H1 (cell line): ENCODE measurements at regions not wholly inside any gene's neighbourhood (a gene's known extent, or its start where the extent isn't known, plus 50 kb on each side); places are given as distances from the start of the nearest gene placed in this dataset.

Source experiments
- ASH2L ChIP-seq: fragments of 200-600, 300-600 bp; sonication (generic); IDR thresholded peaks from one replicate; pipeline ENCODE4 v1.7.1; 2017; ENCODE audit warnings: low read length
- BACH1 ChIP-seq: IDR thresholded peaks from 2 replicates; pipeline ENCODE4 v1.6.1; 2012; ENCODE audit warnings: low read length, improper control_type of control experiment
- BRCA1 ChIP-seq: IDR thresholded peaks from 2 replicates; pipeline ENCODE4 v1.6.1; 2012; ENCODE audit warnings: low read depth, low read length, improper control_type of control experiment
- CBX5 ChIP-seq: fragments of 300-800, 300-1000 bp; sonication (generic); IDR thresholded peaks from 2 replicates; pipeline ENCODE4 v1.7.1; 2016; ENCODE audit warnings: antibody characterized with exemption, low read length, low read depth
- CREB1 ChIP-seq: IDR thresholded peaks from 2 replicates; pipeline ENCODE4 v1.6.1; 2012; ENCODE audit warnings: inconsistent platforms
- EGR1 ChIP-seq: IDR thresholded peaks from 2 replicates; pipeline ENCODE4 v1.6.1; 2011; ENCODE audit warnings: low read depth, low read length, borderline replicate concordance
- GTF2F1 ChIP-seq: IDR thresholded peaks from 2 replicates; pipeline ENCODE4 v1.6.1; 2012; ENCODE audit warnings: low read depth, low read length, improper control_type of control experiment, borderline replicate concordance
- MAX ChIP-seq: IDR thresholded peaks from 2 replicates; pipeline ENCODE4 v1.6.1; 2012; ENCODE audit warnings: inconsistent platforms
- NRF1 ChIP-seq: IDR thresholded peaks from 2 replicates; pipeline ENCODE4 v1.6.1; 2011; ENCODE audit warnings: mild to moderate bottlenecking, low read depth, low read length, improper control_type of control experiment
- RNF2 ChIP-seq: fragments of 200-900, 300-1000 bp; sonication (generic); IDR thresholded peaks from 2 replicates; pipeline ENCODE4 v1.7.1; 2016; ENCODE audit warnings: borderline replicate concordance, low read depth, mild to moderate bottlenecking, antibody characterized with exemption, low read length; ENCODE audit not compliant: poor library complexity, severe bottlenecking; ENCODE audit errors: missing control alignments
- RXRA ChIP-seq: IDR thresholded peaks from 2 replicates; pipeline ENCODE4 v1.6.1; 2011; ENCODE audit warnings: low read depth, mild to moderate bottlenecking, low read length, moderate library complexity; ENCODE audit not compliant: insufficient read depth
- SAP30 ChIP-seq: fragments of 300-600 bp; sonication (generic); IDR thresholded peaks from 2 replicates; pipeline ENCODE4 v1.7.1; 2012; ENCODE audit warnings: low read length, moderate library complexity, mild to moderate bottlenecking, inconsistent platforms; ENCODE audit not compliant: insufficient read depth, insufficient replicate concordance
- SIN3A ChIP-seq, 2 experiments: IDR thresholded peaks in 1 of 2; conservative IDR thresholded peaks in 1 of 2; 2 replicates each; pipeline ENCODE4 v1.6.1; 2011 to 2012; ENCODE audit warnings: low read length in 2 of 2, improper control_type of control experiment in 1 of 2, low read depth in 1 of 2, mild to moderate bottlenecking in 1 of 2

- no peak for TF ChIP-seq EGR1
- no peak for TF ChIP-seq SAP30
- no peak for TF ChIP-seq SIN3A (conservative IDR thresholded peaks at IDR 0.05 in 1 of 2, IDR thresholded peaks at IDR 0.05 in 1 of 2; ENCODE audit: low read depth in 1 of 2, low read length in 2 of 2)
- TF ChIP-seq CREB1, result no peak
- no peak for TF ChIP-seq CBX5
- TF ChIP-seq NRF1, result no peak
- no peak for TF ChIP-seq ASH2L
- TF ChIP-seq RXRA, result no peak
- no peak for TF ChIP-seq GTF2F1
- no peak for TF ChIP-seq BACH1
- no peak for TF ChIP-seq RNF2
- no peak for TF ChIP-seq BRCA1
- no peak for TF ChIP-seq MAX
Observed at GRCh38 chr5:115458003-115458409, 86.6 kb downstream of the FEM1C start (continued).
